GM21723 (cell line): ENCODE measurements at regions not wholly inside any gene's neighbourhood (a gene's known extent, or its start where the extent isn't known, plus 50 kb on each side); places are given as distances from the start of the nearest gene placed in this dataset.

Experiments used
- ATAC-seq: cut with Tn5 transposase; IDR thresholded peaks from one replicate; pipeline ENCODE4 v1.9.1; 2021; ENCODE audit warnings: mild to moderate bottlenecking, moderate library complexity; ENCODE audit not compliant: unreplicated experiment

DNA sequence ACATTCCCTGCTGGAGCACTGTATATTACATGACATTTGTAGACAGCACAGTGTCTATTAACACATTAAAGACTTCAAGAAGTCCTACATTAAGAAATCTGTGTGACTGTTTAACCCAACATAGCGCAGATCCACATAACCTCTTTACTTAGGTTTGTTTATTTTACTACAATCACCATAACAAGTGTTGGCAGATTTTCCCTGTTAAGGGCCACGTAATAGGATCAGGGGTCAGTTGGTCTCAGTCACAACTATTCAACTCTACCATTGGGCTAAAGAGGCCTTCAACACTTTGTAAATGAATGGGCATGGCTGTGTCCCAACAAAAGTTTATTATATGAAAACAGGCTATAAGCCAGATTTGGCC lies 51.3 kb upstream of the ADORA2B start:
- ATAC-seq, result no peak

DNA sequence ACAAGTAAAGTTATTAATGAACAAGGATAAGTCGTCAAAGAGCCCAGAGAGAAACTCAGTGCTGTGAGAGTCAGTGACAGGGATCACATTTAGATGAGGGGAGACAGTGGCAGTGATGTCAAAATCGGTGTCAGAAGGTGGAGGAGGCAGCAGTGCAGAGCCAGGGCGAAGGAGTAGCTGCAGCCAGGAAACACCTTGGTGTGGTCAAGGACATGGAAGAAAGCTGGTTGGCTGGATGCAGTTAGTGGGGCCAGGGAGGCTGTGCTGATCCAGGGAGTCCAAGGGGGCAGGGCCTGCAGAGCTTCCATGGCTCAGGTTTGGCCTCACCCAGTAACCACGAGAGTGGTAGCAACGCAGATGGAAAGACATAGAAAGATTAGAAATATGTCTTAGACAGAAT lies 50.7 kb upstream of the ADORA2B start:
- no peak for ATAC-seq

DNA sequence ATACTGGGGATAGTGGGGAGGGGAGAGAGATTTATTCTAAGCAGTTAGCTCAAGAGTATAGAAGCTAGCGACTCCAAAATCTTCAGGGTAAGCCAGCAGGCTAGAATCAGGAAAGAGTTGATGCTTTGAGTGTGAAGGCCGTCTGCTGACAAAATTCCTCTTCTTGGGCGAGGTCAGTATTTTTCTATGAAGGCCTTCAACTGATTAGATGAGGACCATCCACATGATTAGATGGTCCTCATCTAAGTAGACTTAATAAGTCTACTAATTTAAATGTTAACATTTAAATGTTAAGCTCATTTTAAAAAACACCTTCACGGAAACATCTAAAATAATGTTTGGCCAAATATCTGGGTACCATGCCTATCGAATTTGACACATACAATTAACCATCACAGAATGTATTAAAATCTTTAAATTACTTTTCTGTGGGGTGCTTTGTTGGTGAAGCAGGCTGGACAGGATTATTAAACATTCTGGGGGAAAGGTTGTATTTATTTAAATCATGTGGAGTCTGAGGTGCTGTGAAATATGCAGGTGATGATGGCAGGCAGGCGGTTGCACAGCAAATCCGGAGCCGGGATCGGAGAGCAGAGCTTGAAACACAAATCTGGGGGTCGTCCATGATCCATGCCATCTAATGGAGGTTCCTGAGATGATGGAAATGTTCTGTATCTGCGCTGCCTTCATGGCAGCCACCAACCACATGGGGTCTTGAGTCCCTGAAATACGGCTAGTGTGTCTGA lies 49.8 kb upstream of the ADORA2B start:
- no peak for ATAC-seq
